Activated T-cell treated with anti-CD3 and anti-CD28 coated beads, Interleukin-2, amount 50 U/mL, for 24 hours (primary cell): ENCODE measurements at regions not wholly inside any gene's neighbourhood (a gene's known extent, or its start where the extent isn't known, plus 50 kb on each side); places are given as distances from the start of the nearest gene placed in this dataset.
"Not testable (repeated sequence)": the region's sequence is repeated elsewhere in the genome, so short reads cannot be mapped to it uniquely, and the experiment has no call there.

Experiments
- DNase-seq: peaks from one replicate; pipeline ENCODE4 v3.0.0-alpha.2; 2020
- H3K27ac Mint-ChIP-seq: 2 replicates; pipeline ENCODE4 v1.8.0; 2020; ENCODE audit warnings: mild to moderate bottlenecking, mixed read lengths
- H3K27me3 Mint-ChIP-seq: 2 replicates; pipeline ENCODE4 v1.8.0; 2020; ENCODE audit warnings: mixed read lengths
- H3K36me3 Mint-ChIP-seq: 2 replicates; pipeline ENCODE4 v1.8.0; 2020; ENCODE audit warnings: low read depth, mixed read lengths
- H3K4me1 Mint-ChIP-seq: 2 replicates; pipeline ENCODE4 v1.8.0; 2020; ENCODE audit warnings: low read depth, mixed read lengths
- H3K4me3 Mint-ChIP-seq: 2 replicates; pipeline ENCODE4 v1.8.0; 2020; ENCODE audit warnings: mild to moderate bottlenecking, moderate library complexity, mixed read lengths
- H3K9me3 Mint-ChIP-seq: 2 replicates; pipeline ENCODE4 v1.8.0; 2020; ENCODE audit warnings: mixed read lengths

GRCh38 chr17:30596948-30597775 is 120.0 kb downstream of the GOSR1 start:
- H3K4me1 Mint-ChIP-seq: peaks cover 16% of the 10 kb centered on the region
- not testable (repeated sequence) for DNase-seq, H3K36me3 Mint-ChIP-seq, H3K4me3 Mint-ChIP-seq, H3K27ac Mint-ChIP-seq, H3K9me3 Mint-ChIP-seq, H3K27me3 Mint-ChIP-seq

GRCh38 chr17:30594953-30595371 is 117.8 kb downstream of the GOSR1 start:
- not testable (repeated sequence) for DNase-seq, H3K27ac Mint-ChIP-seq, H3K9me3 Mint-ChIP-seq, H3K36me3 Mint-ChIP-seq, H3K4me1 Mint-ChIP-seq, H3K27me3 Mint-ChIP-seq, H3K4me3 Mint-ChIP-seq

GRCh38 chr17:30594223-30594952 is 117.2 kb downstream of the GOSR1 start:
- Mint-ChIP-seq H3K27ac (no peak overlapping the region), H3K27me3 (no peaks in the 10 kb centered on the region), H3K4me3 (no peak overlapping the region), H3K36me3 (no peaks in the 10 kb centered on the region), H3K4me1 (no peaks in the 10 kb centered on the region), H3K9me3 (no peaks in the 10 kb centered on the region)
- DNase-seq: no peak

- no peaks in the 10 kb centered on the region for H3K27me3 Mint-ChIP-seq
- H3K27ac Mint-ChIP-seq: no peak overlapping the region
- peaks cover 8% of the 10 kb centered on the region for H3K4me1 Mint-ChIP-seq
- no peaks in the 10 kb centered on the region for H3K9me3 Mint-ChIP-seq
- H3K36me3 Mint-ChIP-seq: no peaks in the 10 kb centered on the region
- no peak for DNase-seq
- H3K4me3 Mint-ChIP-seq: no peak overlapping the region
Observed at GRCh38 chr17:30590081-30590733, 113.0 kb downstream of the GOSR1 start.

GRCh38 chr17:30589431-30589830 is 112.2 kb downstream of the GOSR1 start:
- no peak overlapping the region for H3K27ac Mint-ChIP-seq
- no peaks in the 10 kb centered on the region for H3K9me3 Mint-ChIP-seq
- no peak for DNase-seq
- H3K4me1 Mint-ChIP-seq: peaks cover 8% of the 10 kb centered on the region
- H3K4me3 Mint-ChIP-seq: no peak overlapping the region
- no peaks in the 10 kb centered on the region for H3K27me3 Mint-ChIP-seq
- H3K36me3 Mint-ChIP-seq: no peaks in the 10 kb centered on the region

GRCh38 chr17:30588798-30589247 is 111.6 kb downstream of the GOSR1 start:
- H3K27me3 Mint-ChIP-seq: no peaks in the 10 kb centered on the region
- DNase-seq: no peak
- peaks cover 8% of the 10 kb centered on the region for H3K4me1 Mint-ChIP-seq
- no peaks in the 10 kb centered on the region for H3K9me3 Mint-ChIP-seq
- no peak overlapping the region for H3K4me3 Mint-ChIP-seq
- no peaks in the 10 kb centered on the region for H3K36me3 Mint-ChIP-seq
- no peak overlapping the region for H3K27ac Mint-ChIP-seq

- DNase-seq: no peak
- Mint-ChIP-seq H3K4me1 (peaks cover 8% of the 10 kb centered on the region), H3K27me3 (no peaks in the 10 kb centered on the region), H3K4me3 (no peak overlapping the region), H3K36me3 (no peaks in the 10 kb centered on the region), H3K9me3 (no peaks in the 10 kb centered on the region), H3K27ac (no peak overlapping the region)
Observed at GRCh38 chr17:30586818-30587595, 109.8 kb downstream of the GOSR1 start.

GRCh38 chr17:30584810-30585209 is 107.6 kb downstream of the GOSR1 start:
- peaks cover 8% of the 10 kb centered on the region for H3K4me1 Mint-ChIP-seq
- DNase-seq: no peak
- no peaks in the 10 kb centered on the region for H3K36me3 Mint-ChIP-seq
- no peaks in the 10 kb centered on the region for H3K9me3 Mint-ChIP-seq
- H3K27me3 Mint-ChIP-seq: no peaks in the 10 kb centered on the region
- no peak overlapping the region for H3K27ac Mint-ChIP-seq
- no peak overlapping the region for H3K4me3 Mint-ChIP-seq

GRCh38 chr17:30580916-30581315 is 103.7 kb downstream of the GOSR1 start:
- Mint-ChIP-seq H3K9me3 (no peaks in the 10 kb centered on the region), H3K4me3 (no peak overlapping the region), H3K27me3 (no peaks in the 10 kb centered on the region), H3K27ac (no peak overlapping the region), H3K36me3 (no peaks in the 10 kb centered on the region), H3K4me1 (no peaks in the 10 kb centered on the region)
- no peak for DNase-seq

- Mint-ChIP-seq H3K9me3 (no peaks in the 10 kb centered on the region), H3K27me3 (no peaks in the 10 kb centered on the region), H3K27ac (no peak overlapping the region), H3K36me3 (no peaks in the 10 kb centered on the region), H3K4me1 (no peaks in the 10 kb centered on the region), H3K4me3 (no peak overlapping the region)
- DNase-seq: no peak
Observed at GRCh38 chr17:30579610-30580315, 102.6 kb downstream of the GOSR1 start.

- DNase-seq, H3K36me3 Mint-ChIP-seq, H3K4me1 Mint-ChIP-seq, H3K9me3 Mint-ChIP-seq, H3K27ac Mint-ChIP-seq, H3K4me3 Mint-ChIP-seq, H3K27me3 Mint-ChIP-seq: not testable (repeated sequence)
Observed at GRCh38 chr17:30578015-30578717, 101.0 kb downstream of the GOSR1 start.
